KBM-7 (cell line): ENCODE measurements at regions not wholly inside any gene's neighbourhood (a gene's known extent, or its start where the extent isn't known, plus 50 kb on each side); places are given as distances from the start of the nearest gene placed in this dataset.

Source experiments
- DNase-seq: peaks from one replicate; pipeline ENCODE4 v3.0.0-alpha.2; 2015
- in situ Hi-C: fragments of 300-500 bp; cut with MboI; formaldehyde crosslinking; loops from 2 replicates; pipeline ENCODE4 v1.14.3; 2020; ENCODE audit warnings: low sequenced_read_pairs, low pct_unique_long_range_greater_than_20kb, mixed read lengths

- in situ Hi-C loops, result no loop called here
These were observed 106.2 kb upstream of the CYYR1 start for GRCh38 chr21:26679284-26679683.

DNA sequence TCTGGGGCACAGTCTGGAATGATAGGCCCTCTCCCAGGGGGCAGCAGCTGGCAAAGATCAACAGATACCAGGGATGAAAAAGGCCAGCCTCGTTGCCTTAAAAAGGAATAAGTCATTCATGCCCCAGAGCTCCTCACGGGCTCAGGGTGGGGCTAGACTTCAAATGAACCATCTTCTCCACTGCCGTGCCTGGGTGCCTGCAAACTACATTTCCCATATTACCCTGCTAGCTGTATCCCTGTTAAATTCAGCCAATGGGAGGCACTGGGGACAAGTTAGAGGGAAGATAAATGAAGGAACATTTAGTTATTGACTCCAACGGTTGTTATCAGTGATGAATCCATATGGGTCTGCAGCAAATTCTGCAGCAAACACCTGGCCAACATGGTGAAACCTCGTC is 101.2 kb upstream of the CYYR1 start:
- in situ Hi-C loops, result no loop called here

More at GRCh38 chr21:26679284-26679683, 106.2 kb upstream of the CYYR1 start:
- no peak for DNase-seq

GRCh38 chr21:26669215-26669764 is 96.2 kb upstream of the CYYR1 start:
- in situ Hi-C loops, result no loop called here
- no peak for DNase-seq

More for the DNA sequence above, 101.2 kb upstream of the CYYR1 start:
- no peak for DNase-seq

DNA sequence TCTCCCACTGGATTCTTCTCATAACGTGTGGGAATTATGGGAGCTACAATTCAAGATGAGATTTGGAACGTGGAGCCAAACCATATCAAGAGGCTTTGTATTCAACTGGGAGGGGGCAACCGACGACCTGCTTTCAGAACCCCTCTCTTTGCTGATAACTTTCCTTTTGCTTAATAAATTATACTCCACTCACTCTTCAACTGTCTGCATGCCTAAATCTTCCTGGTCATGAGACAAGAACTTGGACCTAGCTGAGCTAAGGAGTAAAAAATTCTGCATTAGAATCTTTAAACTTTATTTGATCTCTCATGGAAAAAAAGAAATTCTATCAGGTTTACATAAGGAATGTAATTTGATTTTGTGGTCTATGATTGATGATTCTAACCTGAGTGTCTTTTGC is 86.7 kb upstream of the CYYR1 start:
- in situ Hi-C loops, result no loop called here
- DNase-seq, result no peak

DNA sequence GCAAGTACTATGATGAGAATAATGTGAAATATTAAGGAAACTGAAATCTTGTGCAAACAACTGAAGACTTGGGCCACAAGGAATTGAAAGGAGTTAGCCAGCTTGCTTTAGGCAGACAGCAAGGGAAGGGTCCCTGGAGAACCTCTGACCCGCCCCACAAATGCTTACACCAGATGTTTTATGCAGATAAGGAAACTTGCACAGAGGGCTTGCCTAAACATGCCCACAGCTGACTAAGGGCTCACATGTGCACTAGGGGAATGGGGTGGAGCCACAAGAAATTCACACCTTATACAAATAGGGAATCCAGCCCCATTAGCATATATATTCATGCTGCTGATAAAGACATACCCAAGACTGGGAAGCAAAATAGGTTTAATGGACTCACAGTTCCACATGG is 86.1 kb upstream of the CYYR1 start:
- peak; percentile 23 for DNase-seq
- in situ Hi-C loops, result no loop called here

DNA sequence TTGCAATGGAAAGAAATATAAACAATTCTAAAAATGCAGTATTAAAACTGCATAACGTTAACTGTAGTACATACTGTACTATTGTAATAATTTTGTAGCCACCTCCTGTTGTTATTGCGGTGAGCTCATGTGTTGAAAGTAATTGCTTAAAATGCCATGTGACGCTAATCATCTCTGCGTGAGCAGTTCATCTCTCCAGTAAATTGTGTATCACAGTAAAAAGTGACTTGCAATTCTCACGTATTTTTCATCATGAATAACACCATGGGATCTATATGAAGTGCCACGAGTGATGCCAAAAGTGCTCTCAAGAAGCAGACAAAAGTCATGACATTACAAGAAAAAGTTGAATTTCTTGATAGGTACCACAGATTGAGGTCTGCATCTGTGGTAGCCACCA is 82.4 kb upstream of the CYYR1 start:
- DNase-seq, result no peak
- in situ Hi-C loops, result no loop called here

- no peak for DNase-seq
- in situ Hi-C loops, result no loop called here
These were observed 80.3 kb upstream of the CYYR1 start for GRCh38 chr21:26653430-26653829.

DNA sequence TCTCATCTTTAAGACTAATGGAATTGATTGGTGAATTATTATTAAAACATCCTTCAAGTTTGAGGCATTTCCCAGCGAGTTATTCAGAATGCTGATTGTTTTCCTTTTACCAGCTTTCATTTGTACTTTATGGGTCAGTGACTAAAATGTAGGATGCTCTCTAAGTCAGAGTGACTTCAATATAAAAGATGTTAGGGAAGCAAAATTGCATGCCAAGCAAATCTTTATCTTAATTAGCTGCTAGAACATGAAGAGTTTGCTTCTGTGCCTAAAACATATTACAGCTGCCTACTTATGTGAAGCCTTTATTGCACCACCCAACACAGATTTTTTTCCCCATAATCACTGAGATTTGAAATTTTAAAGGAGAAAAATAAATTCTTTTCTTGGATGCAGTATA is 79.8 kb upstream of the CYYR1 start:
- in situ Hi-C loops, result no loop called here
- no peak for DNase-seq

- in situ Hi-C loops, result no loop called here
- DNase-seq, result no peak
These were observed 68.0 kb upstream of the CYYR1 start for GRCh38 chr21:26641062-26641461.

- in situ Hi-C loops, result no loop called here
- no peak for DNase-seq
These were observed 64.2 kb upstream of the CYYR1 start for GRCh38 chr21:26637201-26637745.

GRCh38 chr21:26635681-26636080 is 62.6 kb upstream of the CYYR1 start:
- in situ Hi-C loops, result no loop called here

DNA sequence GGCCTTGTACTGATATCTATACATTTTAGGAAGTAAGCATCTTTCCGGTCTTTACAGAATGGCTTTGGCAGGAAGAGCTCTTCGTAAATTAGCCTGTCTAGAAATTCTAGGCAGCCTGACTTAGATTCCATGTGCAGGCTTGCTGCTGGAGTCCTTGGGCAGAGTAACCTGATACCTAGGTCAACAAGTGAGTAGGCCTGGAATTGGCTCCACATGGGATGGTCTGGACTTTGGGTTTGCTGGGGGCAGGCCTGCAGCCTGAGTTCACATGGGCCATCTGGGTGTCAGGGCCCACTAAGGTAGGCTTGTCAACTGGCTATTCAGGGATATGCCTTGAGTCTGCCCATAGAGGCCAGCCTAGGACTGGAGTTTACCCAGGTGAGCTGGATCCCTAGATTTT is 59.6 kb upstream of the CYYR1 start:
- in situ Hi-C loops, result no loop called here
- no peak for DNase-seq

More at GRCh38 chr21:26635681-26636080, 62.6 kb upstream of the CYYR1 start:
- DNase-seq, result no peak

- no peak for DNase-seq
- in situ Hi-C loops, result no loop called here
These were observed 53.1 kb upstream of the CYYR1 start for GRCh38 chr21:26626187-26626586.

DNA sequence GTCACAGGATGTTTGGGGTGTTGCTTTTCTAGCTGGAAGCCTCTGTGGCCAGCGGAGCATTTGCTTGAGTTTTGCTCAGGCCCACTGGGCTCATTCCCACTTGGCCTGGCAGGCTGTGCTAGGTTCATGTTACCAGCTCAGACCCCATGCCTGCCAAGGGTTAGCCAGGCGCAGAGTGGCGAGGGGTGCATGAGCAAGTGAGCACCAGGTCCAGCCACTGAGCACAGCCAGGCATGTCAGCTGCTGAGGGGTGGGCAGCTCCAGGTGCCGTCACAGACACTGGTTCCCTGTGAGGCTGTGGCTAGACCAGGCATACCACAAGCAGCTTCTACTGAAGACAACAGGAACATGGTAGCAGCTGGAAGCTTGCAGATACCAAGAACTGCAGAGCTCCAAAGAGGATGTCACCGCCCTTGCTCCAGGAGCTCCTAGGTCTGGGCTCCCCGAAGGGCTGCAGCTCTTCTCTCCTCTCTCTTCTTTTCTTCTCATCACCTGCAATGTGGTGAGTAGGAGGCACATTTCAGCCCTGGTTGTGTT is 52.0 kb upstream of the CYYR1 start:
- DNase-seq, result no peak
- in situ Hi-C loops, result no loop called here
